ENCODE measurements at regions not wholly inside any gene's neighbourhood (a gene's known extent, or its start where the extent isn't known, plus 50 kb on each side); places are given as distances from the start of the nearest gene placed in this dataset.

GRCh38 chr10:106214243-106214642 is 950.3 kb downstream of the SORCS1 start:
- TF ChIP-seq, protein P1, sequence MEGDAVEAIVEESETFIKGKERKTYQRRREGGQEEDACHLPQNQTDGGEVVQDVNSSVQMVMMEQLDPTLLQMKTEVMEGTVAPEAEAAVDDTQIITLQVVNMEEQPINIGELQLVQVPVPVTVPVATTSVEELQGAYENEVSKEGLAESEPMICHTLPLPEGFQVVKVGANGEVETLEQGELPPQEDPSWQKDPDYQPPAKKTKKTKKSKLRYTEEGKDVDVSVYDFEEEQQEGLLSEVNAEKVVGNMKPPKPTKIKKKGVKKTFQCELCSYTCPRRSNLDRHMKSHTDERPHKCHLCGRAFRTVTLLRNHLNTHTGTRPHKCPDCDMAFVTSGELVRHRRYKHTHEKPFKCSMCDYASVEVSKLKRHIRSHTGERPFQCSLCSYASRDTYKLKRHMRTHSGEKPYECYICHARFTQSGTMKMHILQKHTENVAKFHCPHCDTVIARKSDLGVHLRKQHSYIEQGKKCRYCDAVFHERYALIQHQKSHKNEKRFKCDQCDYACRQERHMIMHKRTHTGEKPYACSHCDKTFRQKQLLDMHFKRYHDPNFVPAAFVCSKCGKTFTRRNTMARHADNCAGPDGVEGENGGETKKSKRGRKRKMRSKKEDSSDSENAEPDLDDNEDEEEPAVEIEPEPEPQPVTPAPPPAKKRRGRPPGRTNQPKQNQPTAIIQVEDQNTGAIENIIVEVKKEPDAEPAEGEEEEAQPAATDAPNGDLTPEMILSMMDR (IDR thresholded peaks at IDR 0.05) = no peak
- TF ChIP-seq, protein P2, sequence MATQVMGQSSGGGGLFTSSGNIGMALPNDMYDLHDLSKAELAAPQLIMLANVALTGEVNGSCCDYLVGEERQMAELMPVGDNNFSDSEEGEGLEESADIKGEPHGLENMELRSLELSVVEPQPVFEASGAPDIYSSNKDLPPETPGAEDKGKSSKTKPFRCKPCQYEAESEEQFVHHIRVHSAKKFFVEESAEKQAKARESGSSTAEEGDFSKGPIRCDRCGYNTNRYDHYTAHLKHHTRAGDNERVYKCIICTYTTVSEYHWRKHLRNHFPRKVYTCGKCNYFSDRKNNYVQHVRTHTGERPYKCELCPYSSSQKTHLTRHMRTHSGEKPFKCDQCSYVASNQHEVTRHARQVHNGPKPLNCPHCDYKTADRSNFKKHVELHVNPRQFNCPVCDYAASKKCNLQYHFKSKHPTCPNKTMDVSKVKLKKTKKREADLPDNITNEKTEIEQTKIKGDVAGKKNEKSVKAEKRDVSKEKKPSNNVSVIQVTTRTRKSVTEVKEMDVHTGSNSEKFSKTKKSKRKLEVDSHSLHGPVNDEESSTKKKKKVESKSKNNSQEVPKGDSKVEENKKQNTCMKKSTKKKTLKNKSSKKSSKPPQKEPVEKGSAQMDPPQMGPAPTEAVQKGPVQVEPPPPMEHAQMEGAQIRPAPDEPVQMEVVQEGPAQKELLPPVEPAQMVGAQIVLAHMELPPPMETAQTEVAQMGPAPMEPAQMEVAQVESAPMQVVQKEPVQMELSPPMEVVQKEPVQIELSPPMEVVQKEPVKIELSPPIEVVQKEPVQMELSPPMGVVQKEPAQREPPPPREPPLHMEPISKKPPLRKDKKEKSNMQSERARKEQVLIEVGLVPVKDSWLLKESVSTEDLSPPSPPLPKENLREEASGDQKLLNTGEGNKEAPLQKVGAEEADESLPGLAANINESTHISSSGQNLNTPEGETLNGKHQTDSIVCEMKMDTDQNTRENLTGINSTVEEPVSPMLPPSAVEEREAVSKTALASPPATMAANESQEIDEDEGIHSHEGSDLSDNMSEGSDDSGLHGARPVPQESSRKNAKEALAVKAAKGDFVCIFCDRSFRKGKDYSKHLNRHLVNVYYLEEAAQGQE (IDR thresholded peaks at IDR 0.05; ENCODE audit: insufficient read depth in 1 of 2, low read depth in 2 of 2, low read length in 1 of 2) = no peak
- TF ChIP-seq POLR2AphosphoS5 (IDR thresholded peaks at IDR 0.05; ENCODE audit: low read depth, low read length) (no peak), TCF7L2 (IDR thresholded peaks at IDR 0.05; ENCODE audit: low read depth, low read length) (no peak), SIN3A (IDR thresholded peaks at IDR 0.05; ENCODE audit: borderline replicate concordance, insufficient read depth, low read depth, low read length) (no peak)

Measured in Panc1 (cell line).